ENCODE measurements at regions not wholly inside any gene's neighbourhood (a gene's known extent, or its start where the extent isn't known, plus 50 kb on each side); places are given as distances from the start of the nearest gene placed in this dataset.
"Not testable (repeated sequence)": the region's sequence is repeated elsewhere in the genome, so short reads cannot be mapped to it uniquely, and the experiment has no call there.

DNA sequence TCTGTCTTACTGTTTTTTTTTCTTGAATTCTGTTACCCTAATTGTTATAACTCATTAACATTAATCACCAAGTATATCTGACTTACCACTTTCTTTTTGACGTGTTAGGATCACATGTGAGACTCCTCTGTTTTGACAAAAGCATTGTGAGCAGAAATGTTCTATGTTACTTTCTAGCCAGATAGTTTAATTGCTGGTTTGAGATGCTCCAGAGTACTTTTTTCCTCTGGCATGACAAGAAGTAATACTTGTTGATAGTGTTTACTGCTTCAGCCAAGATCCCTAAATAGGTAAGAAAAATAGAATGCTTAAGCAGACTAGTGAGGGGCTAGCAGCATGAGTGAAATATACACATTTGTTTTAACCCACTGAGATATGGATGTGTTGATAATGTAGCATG lies 303.9 kb upstream of the PABPC4L start:
- Histone ChIP-seq H3K4me3 (ENCODE audit: low read length in 2 of 2) (no peak overlapping the region), H3K27ac (ENCODE audit: low read depth, low read length) (no peak overlapping the region), H3K9me3 (ENCODE audit: control insufficient read depth in 1 of 2, low read length in 2 of 2) (no peaks in the 10 kb centered on the region), H3K36me3 (ENCODE audit: insufficient read depth, low read length) (no peaks in the 10 kb centered on the region), H3K4me1 (ENCODE audit: insufficient read depth, low read length) (no peaks in the 10 kb centered on the region), H3K27me3 (ENCODE audit: insufficient read depth, low read length) (no peaks in the 10 kb centered on the region)
- Mint-ChIP-seq H3K4me3 (no peak overlapping the region), H3K9me3 (peaks cover 0 to 14% (median 9%) of the 10 kb centered on the region in 8 donors), H3K4me1 (no peaks in the 10 kb centered on the region), H3K27me3 (no peaks in the 10 kb centered on the region), H3K27ac (no peak overlapping the region), H3K36me3 (no peaks in the 10 kb centered on the region)
- DNase-seq, result no peak
- ChIA-PET POLR2A (ENCODE audit: partially characterized antibody) (no interaction called here), CTCF (ENCODE audit: partially characterized antibody) (no interaction called here)
- intact Hi-C loops (cut with micrococcal nuclease), result no loop called here

DNA sequence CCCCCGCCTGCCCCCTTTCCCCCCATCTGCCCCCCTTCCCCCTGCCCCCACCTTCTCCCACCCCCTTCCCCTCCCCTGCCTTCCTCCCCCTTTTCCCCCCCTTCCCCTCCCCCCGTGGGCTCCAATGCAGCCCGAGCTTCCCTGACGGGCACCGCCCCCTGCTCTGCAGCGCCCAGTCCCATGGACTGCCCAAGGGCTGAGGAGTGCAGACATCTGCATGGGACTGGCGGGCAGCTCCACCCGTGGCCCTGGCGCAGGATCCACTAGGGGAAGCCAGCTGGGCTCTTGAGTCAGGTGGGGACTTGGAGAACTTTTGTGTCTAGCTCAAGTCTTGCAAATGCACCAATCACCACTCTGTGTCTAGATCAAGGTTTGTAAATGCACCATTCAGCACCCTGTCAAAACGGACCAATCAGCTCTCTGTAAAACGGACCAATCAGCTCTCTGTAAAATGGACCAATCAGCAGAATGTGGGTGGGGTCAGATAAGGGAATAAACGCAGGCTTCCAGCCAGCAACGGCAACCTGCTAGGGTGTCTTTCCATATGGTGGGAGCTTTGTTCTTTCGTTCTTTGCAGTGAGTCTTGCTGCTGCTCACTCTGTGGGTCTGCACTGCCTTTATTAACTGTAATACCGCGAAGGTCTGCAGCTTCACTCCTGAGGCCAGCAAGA lies 300.5 kb upstream of the PABPC4L start:
- Mint-ChIP-seq H3K27ac (no peak overlapping the region), H3K4me1 (no peaks in the 10 kb centered on the region), H3K4me3 (no peak overlapping the region), H3K27me3 (no peaks in the 10 kb centered on the region), H3K9me3 (peaks cover 0 to 13% (median 6%) of the 10 kb centered on the region in 8 donors), H3K36me3 (no peaks in the 10 kb centered on the region)
- no peak for DNase-seq
- H3K4me1 ChIP-seq (ENCODE audit: insufficient read depth, low read length), result no peaks in the 10 kb centered on the region
- H3K36me3 ChIP-seq (ENCODE audit: insufficient read depth, low read length), result no peaks in the 10 kb centered on the region
- H3K4me3 ChIP-seq (ENCODE audit: low read length in 2 of 2), result no peak overlapping the region
- no peaks in the 10 kb centered on the region for H3K27me3 ChIP-seq (ENCODE audit: insufficient read depth, low read length)
- CTCF ChIA-PET (ENCODE audit: partially characterized antibody), result no interaction called here
- intact Hi-C loops (cut with micrococcal nuclease), result no loop called here
- no peaks in the 10 kb centered on the region for H3K9me3 ChIP-seq (ENCODE audit: control insufficient read depth in 1 of 2, low read length in 2 of 2)
- H3K27ac ChIP-seq (ENCODE audit: low read depth, low read length), result no peak overlapping the region
- POLR2A ChIA-PET (ENCODE audit: partially characterized antibody), result no interaction called here

DNA sequence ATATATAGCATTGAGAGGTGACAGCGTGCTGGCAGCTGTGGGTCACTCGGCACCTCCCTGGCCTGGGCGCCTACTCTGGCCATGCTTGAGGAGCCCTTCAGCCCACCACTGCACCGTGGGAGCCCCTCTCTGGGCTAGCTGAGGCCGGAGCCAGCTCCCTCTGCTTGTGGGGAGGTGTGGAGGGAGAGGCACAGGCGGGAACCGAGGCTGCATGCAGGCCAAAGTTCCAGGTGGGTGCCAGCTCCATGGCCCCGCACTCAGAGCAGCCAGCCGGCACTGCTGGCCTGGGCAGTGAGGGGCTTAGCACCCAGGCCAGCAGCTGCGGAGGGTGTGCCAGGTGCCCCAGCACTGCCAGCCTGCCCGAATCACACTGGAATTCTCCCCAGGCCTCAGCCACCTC lies 299.9 kb upstream of the PABPC4L start:
- H3K4me1 ChIP-seq (ENCODE audit: insufficient read depth, low read length); CTCF ChIA-PET (ENCODE audit: partially characterized antibody); H3K27me3 ChIP-seq (ENCODE audit: insufficient read depth, low read length); H3K27ac ChIP-seq (ENCODE audit: low read depth, low read length); H3K36me3 ChIP-seq (ENCODE audit: insufficient read depth, low read length); H3K4me3 Mint-ChIP-seq; POLR2A ChIA-PET (ENCODE audit: partially characterized antibody); H3K36me3 Mint-ChIP-seq; H3K27ac Mint-ChIP-seq; H3K4me1 Mint-ChIP-seq; H3K9me3 ChIP-seq (ENCODE audit: control insufficient read depth in 1 of 2, low read length in 2 of 2); DNase-seq; H3K27me3 Mint-ChIP-seq; intact Hi-C loops (cut with micrococcal nuclease); H3K4me3 ChIP-seq (ENCODE audit: low read length in 2 of 2): not testable (repeated sequence)
- peaks cover 0 to 13% (median 6%) of the 10 kb centered on the region in 8 donors for H3K9me3 Mint-ChIP-seq

DNA sequence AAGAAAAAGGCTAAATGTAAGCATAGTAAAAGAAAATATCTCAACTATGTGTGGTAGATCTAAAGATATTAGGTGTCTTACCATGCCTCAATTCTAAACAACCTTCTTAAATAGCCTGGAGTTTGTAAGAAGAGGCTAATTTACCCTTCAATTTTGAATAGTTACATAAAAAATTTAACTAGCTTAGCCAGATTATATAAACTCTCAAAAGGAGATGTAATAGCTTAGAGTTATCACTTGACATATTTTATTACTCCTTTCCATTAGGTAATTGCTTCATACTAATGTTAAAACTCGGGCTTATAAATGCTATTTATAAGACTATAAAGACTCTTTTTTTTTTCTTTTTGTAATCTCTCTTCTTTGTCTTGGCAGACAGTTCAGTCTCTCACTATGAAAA lies 297.5 kb upstream of the PABPC4L start:
- Histone ChIP-seq H3K27me3 (ENCODE audit: insufficient read depth, low read length) (no peaks in the 10 kb centered on the region), H3K4me3 (ENCODE audit: low read length in 2 of 2) (no peak overlapping the region), H3K9me3 (ENCODE audit: control insufficient read depth in 1 of 2, low read length in 2 of 2) (no peaks in the 10 kb centered on the region), H3K27ac (ENCODE audit: low read depth, low read length) (no peak overlapping the region), H3K4me1 (ENCODE audit: insufficient read depth, low read length) (no peaks in the 10 kb centered on the region), H3K36me3 (ENCODE audit: insufficient read depth, low read length) (no peaks in the 10 kb centered on the region)
- H3K36me3 Mint-ChIP-seq, result no peaks in the 10 kb centered on the region
- no peak overlapping the region for H3K27ac Mint-ChIP-seq
- DNase-seq, result no peak
- POLR2A ChIA-PET (ENCODE audit: partially characterized antibody), result no interaction called here
- no peaks in the 10 kb centered on the region for H3K27me3 Mint-ChIP-seq
- no peaks in the 10 kb centered on the region for H3K4me1 Mint-ChIP-seq
- intact Hi-C loops (cut with micrococcal nuclease), result no loop called here
- H3K4me3 Mint-ChIP-seq, result no peak overlapping the region
- CTCF ChIA-PET (ENCODE audit: partially characterized antibody), result no interaction called here
- H3K9me3 Mint-ChIP-seq, result peaks cover 0 to 12% (median 6%) of the 10 kb centered on the region in 8 donors

DNA sequence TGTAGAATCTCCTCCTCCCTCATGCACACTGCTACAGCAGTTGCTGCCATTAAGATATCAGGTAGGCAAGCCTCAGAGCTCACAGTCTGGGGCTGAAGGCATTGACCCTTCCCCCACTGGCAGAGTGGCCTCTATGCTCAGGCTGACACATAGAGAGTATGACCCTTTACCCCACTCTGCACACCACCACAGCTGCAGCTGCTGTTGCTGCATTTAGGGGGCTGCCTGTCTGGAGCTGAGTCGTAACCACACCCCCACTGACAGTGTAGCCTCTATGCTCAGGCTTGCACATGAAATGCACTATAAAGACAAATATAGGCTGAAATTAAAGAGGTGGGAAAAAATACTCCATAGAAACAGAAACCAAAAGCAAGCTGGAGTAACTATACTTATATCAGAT lies 289.3 kb upstream of the PABPC4L start:
- H3K36me3 Mint-ChIP-seq, result no peaks in the 10 kb centered on the region
- H3K9me3 Mint-ChIP-seq, result peaks cover 6 to 23% (median 13%) of the 10 kb centered on the region in 8 donors
- Histone ChIP-seq H3K27ac (ENCODE audit: low read depth, low read length) (no peak overlapping the region), H3K4me1 (ENCODE audit: insufficient read depth, low read length) (no peaks in the 10 kb centered on the region), H3K4me3 (ENCODE audit: low read length in 2 of 2) (no peak overlapping the region), H3K36me3 (ENCODE audit: insufficient read depth, low read length) (no peaks in the 10 kb centered on the region), H3K27me3 (ENCODE audit: insufficient read depth, low read length) (no peaks in the 10 kb centered on the region), H3K9me3 (ENCODE audit: control insufficient read depth in 1 of 2, low read length in 2 of 2) (no peaks in the 10 kb centered on the region)
- H3K4me1 Mint-ChIP-seq, result no peaks in the 10 kb centered on the region
- no peak for DNase-seq
- no peaks in the 10 kb centered on the region for H3K27me3 Mint-ChIP-seq
- CTCF ChIA-PET (ENCODE audit: partially characterized antibody), result no interaction called here
- no peak overlapping the region for H3K4me3 Mint-ChIP-seq
- no peak overlapping the region for H3K27ac Mint-ChIP-seq
- POLR2A ChIA-PET (ENCODE audit: partially characterized antibody), result no interaction called here
- intact Hi-C loops (cut with micrococcal nuclease), result no loop called here

DNA sequence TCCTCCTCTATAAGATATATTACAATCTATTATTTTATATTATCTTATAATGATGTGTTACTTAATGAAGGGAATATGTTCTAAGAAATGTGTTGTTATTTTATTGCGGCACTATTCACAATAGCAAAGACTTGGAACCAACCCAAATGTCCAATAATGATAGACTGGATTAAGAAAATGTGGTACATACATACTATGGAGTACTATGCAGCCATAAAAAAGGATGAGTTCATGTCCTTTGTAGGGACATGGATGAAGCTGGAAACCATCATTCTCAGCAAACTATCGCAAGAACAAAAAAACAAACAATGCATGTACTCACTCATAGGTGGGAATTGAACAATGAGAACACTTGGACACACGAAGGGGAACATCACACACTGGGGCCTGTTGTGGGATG lies 281.9 kb upstream of the PABPC4L start:
- H3K9me3 Mint-ChIP-seq, result peaks cover 4 to 18% (median 12%) of the 10 kb centered on the region in 8 donors
- H3K36me3 Mint-ChIP-seq; CTCF ChIA-PET (ENCODE audit: partially characterized antibody); H3K27me3 ChIP-seq (ENCODE audit: insufficient read depth, low read length); H3K4me1 Mint-ChIP-seq; H3K27me3 Mint-ChIP-seq; H3K4me3 ChIP-seq (ENCODE audit: low read length in 2 of 2); H3K27ac ChIP-seq (ENCODE audit: low read depth, low read length); DNase-seq; intact Hi-C loops (cut with micrococcal nuclease); H3K4me1 ChIP-seq (ENCODE audit: insufficient read depth, low read length); H3K4me3 Mint-ChIP-seq; H3K27ac Mint-ChIP-seq; H3K9me3 ChIP-seq (ENCODE audit: control insufficient read depth in 1 of 2, low read length in 2 of 2); POLR2A ChIA-PET (ENCODE audit: partially characterized antibody); H3K36me3 ChIP-seq (ENCODE audit: insufficient read depth, low read length): not testable (repeated sequence)

DNA sequence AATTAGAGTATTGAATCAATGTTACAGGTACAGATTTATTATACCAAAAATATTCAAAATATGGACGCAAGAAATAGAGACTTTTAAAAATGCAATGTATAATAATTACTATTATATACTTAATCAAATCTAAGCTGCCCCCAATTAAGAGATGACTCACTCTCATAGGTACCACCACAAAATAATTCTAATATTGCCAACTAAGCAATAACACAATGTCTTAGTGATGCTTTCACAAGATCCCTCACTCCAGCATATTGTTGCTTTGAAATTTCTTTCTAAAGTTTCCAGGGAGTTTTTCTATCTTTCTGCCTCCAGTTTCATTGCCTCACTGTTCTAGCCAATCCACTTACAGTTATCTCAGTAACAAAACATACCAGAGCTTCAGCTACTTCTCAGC lies 270.0 kb upstream of the PABPC4L start:
- ChIA-PET CTCF (ENCODE audit: partially characterized antibody) (no interaction called here), POLR2A (ENCODE audit: partially characterized antibody) (no interaction called here)
- H3K4me3 Mint-ChIP-seq, result no peak overlapping the region
- no peaks in the 10 kb centered on the region for H3K4me1 Mint-ChIP-seq
- DNase-seq, result no peak
- intact Hi-C loops (cut with micrococcal nuclease), result no loop called here
- no peaks in the 10 kb centered on the region for H3K9me3 ChIP-seq (ENCODE audit: control insufficient read depth in 1 of 2, low read length in 2 of 2)
- H3K4me1 ChIP-seq (ENCODE audit: insufficient read depth, low read length), result no peaks in the 10 kb centered on the region
- H3K36me3 ChIP-seq (ENCODE audit: insufficient read depth, low read length), result no peaks in the 10 kb centered on the region
- H3K27ac Mint-ChIP-seq, result no peak overlapping the region
- no peaks in the 10 kb centered on the region for H3K27me3 Mint-ChIP-seq
- no peaks in the 10 kb centered on the region for H3K27me3 ChIP-seq (ENCODE audit: insufficient read depth, low read length)
- no peak overlapping the region for H3K4me3 ChIP-seq (ENCODE audit: low read length in 2 of 2)
- no peak overlapping the region for H3K27ac ChIP-seq (ENCODE audit: low read depth, low read length)
- H3K36me3 Mint-ChIP-seq, result no peaks in the 10 kb centered on the region
- H3K9me3 Mint-ChIP-seq, result peaks cover 0 to 18% (median 4%) of the 10 kb centered on the region in 8 donors

DNA sequence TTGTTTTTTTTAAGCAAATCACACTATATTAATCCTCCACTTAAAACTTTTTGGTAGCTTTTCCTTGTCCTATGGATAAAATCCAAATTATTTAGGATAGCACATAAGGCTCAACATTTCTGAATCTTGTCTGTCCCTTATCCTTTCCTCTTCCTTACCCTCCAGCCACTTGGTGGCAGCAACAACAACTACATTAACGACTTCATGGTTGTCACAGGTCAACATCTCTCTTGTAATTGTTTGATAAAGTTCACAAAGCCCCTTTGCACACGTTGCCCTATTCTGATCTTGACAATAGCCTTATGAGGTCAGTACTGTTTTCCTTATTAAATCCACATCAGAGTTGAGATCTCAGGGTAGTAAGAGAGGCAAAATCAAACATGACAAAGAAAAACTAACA lies 269.0 kb upstream of the PABPC4L start:
- intact Hi-C loops (cut with micrococcal nuclease), result no loop called here
- ChIA-PET CTCF (ENCODE audit: partially characterized antibody) (no interaction called here), POLR2A (ENCODE audit: partially characterized antibody) (no interaction called here)
- Mint-ChIP-seq H3K27ac (no peak overlapping the region), H3K27me3 (no peaks in the 10 kb centered on the region), H3K4me3 (no peak overlapping the region), H3K9me3 (peaks cover 0 to 15% (median 4%) of the 10 kb centered on the region in 8 donors), H3K4me1 (no peaks in the 10 kb centered on the region), H3K36me3 (no peaks in the 10 kb centered on the region)
- Histone ChIP-seq H3K27me3 (ENCODE audit: insufficient read depth, low read length) (no peaks in the 10 kb centered on the region), H3K4me3 (ENCODE audit: low read length in 2 of 2) (no peak overlapping the region), H3K27ac (ENCODE audit: low read depth, low read length) (no peak overlapping the region), H3K9me3 (ENCODE audit: control insufficient read depth in 1 of 2, low read length in 2 of 2) (no peaks in the 10 kb centered on the region), H3K36me3 (ENCODE audit: insufficient read depth, low read length) (no peaks in the 10 kb centered on the region), H3K4me1 (ENCODE audit: insufficient read depth, low read length) (no peaks in the 10 kb centered on the region)
- DNase-seq, result no peak
